ENCODE measurements at regions not wholly inside any gene's neighbourhood (a gene's known extent, or its start where the extent isn't known, plus 50 kb on each side); places are given as distances from the start of the nearest gene placed in this dataset.

- peak in 1 of 6 experiments; percentile 8 for TF ChIP-seq CTCF (IDR thresholded peaks at IDR 0.05)
- TF ChIP-seq POLR2A (IDR thresholded peaks at IDR 0.05), result no peak
Measured at GRCh38 chr5:36459176-36460135, 146.9 kb upstream of the SLC1A3 start.

Data from thyroid gland (tissue), 4 donors.